ENCODE measurements at regions not wholly inside any gene's neighbourhood (a gene's known extent, or its start where the extent isn't known, plus 50 kb on each side); places are given as distances from the start of the nearest gene placed in this dataset.

GRCh38 chr2:186302263-186302662 is 183.8 kb upstream of the ZC3H15 start:
- Histone ChIP-seq H3K27me3 (ENCODE audit: insufficient read depth, low read length) (no peaks in the 10 kb centered on the region), H3K4me2 (ENCODE audit: insufficient read depth, low read length) (no peak overlapping the region), H3K36me3 (ENCODE audit: insufficient read depth, low read length) (no peaks in the 10 kb centered on the region), H3K9me3 (ENCODE audit: low read depth, low read length) (no peaks in the 10 kb centered on the region), H3K4me3 (ENCODE audit: insufficient read depth, low read length) (no peak overlapping the region), H3K4me1 (ENCODE audit: insufficient read depth, low read length) (no peaks in the 10 kb centered on the region), H3K27ac (ENCODE audit: low read depth, low read length) (no peak overlapping the region), H2AFZ (ENCODE audit: low read length) (no peak overlapping the region), H3K79me2 (ENCODE audit: insufficient read depth, low read length) (no peaks in the 10 kb centered on the region), H4K20me1 (ENCODE audit: insufficient read depth, low read length) (no peaks in the 10 kb centered on the region)
- DNase-seq (ENCODE audit: insufficient read length, low spot score, missing footprints): no peak
- TF ChIP-seq CTCF (IDR thresholded peaks at IDR 0.05; ENCODE audit: extremely low read depth, low read depth, low read length): no peak

GRCh38 chr2:186303091-186303490 is 183.0 kb upstream of the ZC3H15 start:
- TF ChIP-seq CTCF (IDR thresholded peaks at IDR 0.05; ENCODE audit: extremely low read depth, low read depth, low read length): no peak
- H3K27me3 ChIP-seq (ENCODE audit: insufficient read depth, low read length): no peaks in the 10 kb centered on the region
- no peak overlapping the region for H3K4me2 ChIP-seq (ENCODE audit: insufficient read depth, low read length)
- no peaks in the 10 kb centered on the region for H3K36me3 ChIP-seq (ENCODE audit: insufficient read depth, low read length)
- H2AFZ ChIP-seq (ENCODE audit: low read length): no peak overlapping the region
- no peaks in the 10 kb centered on the region for H4K20me1 ChIP-seq (ENCODE audit: insufficient read depth, low read length)
- DNase-seq (ENCODE audit: insufficient read length, low spot score, missing footprints): no peak
- H3K4me3 ChIP-seq (ENCODE audit: insufficient read depth, low read length): no peak overlapping the region
- no peaks in the 10 kb centered on the region for H3K79me2 ChIP-seq (ENCODE audit: insufficient read depth, low read length)
- no peaks in the 10 kb centered on the region for H3K4me1 ChIP-seq (ENCODE audit: insufficient read depth, low read length)
- no peak overlapping the region for H3K27ac ChIP-seq (ENCODE audit: low read depth, low read length)
- no peaks in the 10 kb centered on the region for H3K9me3 ChIP-seq (ENCODE audit: low read depth, low read length)

GRCh38 chr2:186304064-186304463 is 182.0 kb upstream of the ZC3H15 start:
- no peak for TF ChIP-seq CTCF (IDR thresholded peaks at IDR 0.05; ENCODE audit: extremely low read depth, low read depth, low read length)
- H3K79me2 ChIP-seq (ENCODE audit: insufficient read depth, low read length): no peaks in the 10 kb centered on the region
- H3K9me3 ChIP-seq (ENCODE audit: low read depth, low read length): no peaks in the 10 kb centered on the region
- no peak for DNase-seq (ENCODE audit: insufficient read length, low spot score, missing footprints)
- no peak overlapping the region for H3K4me3 ChIP-seq (ENCODE audit: insufficient read depth, low read length)
- H2AFZ ChIP-seq (ENCODE audit: low read length): no peak overlapping the region
- no peaks in the 10 kb centered on the region for H4K20me1 ChIP-seq (ENCODE audit: insufficient read depth, low read length)
- no peaks in the 10 kb centered on the region for H3K27me3 ChIP-seq (ENCODE audit: insufficient read depth, low read length)
- H3K4me1 ChIP-seq (ENCODE audit: insufficient read depth, low read length): no peaks in the 10 kb centered on the region
- no peak overlapping the region for H3K4me2 ChIP-seq (ENCODE audit: insufficient read depth, low read length)
- no peaks in the 10 kb centered on the region for H3K36me3 ChIP-seq (ENCODE audit: insufficient read depth, low read length)
- H3K27ac ChIP-seq (ENCODE audit: low read depth, low read length): no peak overlapping the region

GRCh38 chr2:186306754-186307153 is 179.3 kb upstream of the ZC3H15 start:
- no peak overlapping the region for H3K4me2 ChIP-seq (ENCODE audit: insufficient read depth, low read length)
- no peaks in the 10 kb centered on the region for H3K27me3 ChIP-seq (ENCODE audit: insufficient read depth, low read length)
- no peaks in the 10 kb centered on the region for H3K79me2 ChIP-seq (ENCODE audit: insufficient read depth, low read length)
- no peak for DNase-seq (ENCODE audit: insufficient read length, low spot score, missing footprints)
- H4K20me1 ChIP-seq (ENCODE audit: insufficient read depth, low read length): no peaks in the 10 kb centered on the region
- H2AFZ ChIP-seq (ENCODE audit: low read length): no peak overlapping the region
- no peak overlapping the region for H3K4me3 ChIP-seq (ENCODE audit: insufficient read depth, low read length)
- no peak overlapping the region for H3K27ac ChIP-seq (ENCODE audit: low read depth, low read length)
- H3K36me3 ChIP-seq (ENCODE audit: insufficient read depth, low read length): no peaks in the 10 kb centered on the region
- no peaks in the 10 kb centered on the region for H3K4me1 ChIP-seq (ENCODE audit: insufficient read depth, low read length)
- TF ChIP-seq CTCF (IDR thresholded peaks at IDR 0.05; ENCODE audit: extremely low read depth, low read depth, low read length): no peak
- H3K9me3 ChIP-seq (ENCODE audit: low read depth, low read length): no peaks in the 10 kb centered on the region

Measured in osteoblast (primary cell).